Pulmonary artery endothelial cell (primary cell): ENCODE measurements at regions not wholly inside any gene's neighbourhood (a gene's known extent, or its start where the extent isn't known, plus 50 kb on each side); places are given as distances from the start of the nearest gene placed in this dataset.
"Not testable (repeated sequence)": the region's sequence is repeated elsewhere in the genome, so short reads cannot be mapped to it uniquely, and the experiment has no call there.

ENCODE experiments used
- DNase-seq: peaks from one replicate; pipeline ENCODE4 v3.0.0-alpha.2; 2011; ENCODE audit warnings: low read depth, low spot score

GRCh38 chr7:106523482-106523881, 137.5 kb downstream of the CCDC71L start:
- DNase-seq, result peak; percentile 32

- DNase-seq, result no peak
Observed at GRCh38 chr7:106522696-106523095, 138.3 kb downstream of the CCDC71L start.

- no peak for DNase-seq
Observed at GRCh38 chr7:106521541-106521940, 139.4 kb downstream of the CCDC71L start.

GRCh38 chr7:106520962-106521514, 139.9 kb downstream of the CCDC71L start:
- no peak for DNase-seq

GRCh38 chr7:106518967-106519366, 142.0 kb downstream of the CCDC71L start:
- DNase-seq, result no peak

- no peak for DNase-seq
Observed at GRCh38 chr7:106518239-106518638, 142.7 kb downstream of the CCDC71L start.

GRCh38 chr7:106517508-106517907, 143.4 kb downstream of the CCDC71L start:
- no peak for DNase-seq

GRCh38 chr7:106515321-106515720, 145.6 kb downstream of the CCDC71L start:
- DNase-seq, result no peak

- no peak for DNase-seq
Observed at GRCh38 chr7:106514881-106515280, 146.1 kb downstream of the CCDC71L start.

- no peak for DNase-seq
Observed at GRCh38 chr7:106512217-106512616, 148.7 kb downstream of the CCDC71L start.

GRCh38 chr7:106504645-106505044, 156.3 kb downstream of the CCDC71L start:
- no peak for DNase-seq

GRCh38 chr7:106504207-106504606, 156.8 kb downstream of the CCDC71L start:
- DNase-seq, result no peak

GRCh38 chr7:106503626-106504025, 157.3 kb downstream of the CCDC71L start:
- no peak for DNase-seq

GRCh38 chr7:106501605-106502580, 159.1 kb downstream of the CCDC71L start:
- DNase-seq, result no peak

GRCh38 chr7:106499897-106500296, 161.1 kb downstream of the CCDC71L start:
- DNase-seq, result no peak

GRCh38 chr7:106498005-106498404, 163.0 kb downstream of the CCDC71L start:
- DNase-seq, result not testable (repeated sequence)

- no peak for DNase-seq
Observed at GRCh38 chr7:106493041-106493731, 167.8 kb downstream of the CCDC71L start.

GRCh38 chr7:106488465-106488864, 172.5 kb downstream of the CCDC71L start:
- no peak for DNase-seq

- DNase-seq, result no peak
Observed at GRCh38 chr7:106487892-106488291, 173.1 kb downstream of the CCDC71L start.

GRCh38 chr7:106486331-106486730, 174.6 kb downstream of the CCDC71L start:
- no peak for DNase-seq

GRCh38 chr7:106485919-106486318, 175.0 kb downstream of the CCDC71L start:
- DNase-seq, result no peak

- DNase-seq, result peak; percentile 45
Observed at GRCh38 chr7:106485031-106485551, 175.9 kb downstream of the CCDC71L start.
